ENCODE measurements at regions not wholly inside any gene's neighbourhood (a gene's known extent, or its start where the extent isn't known, plus 50 kb on each side); places are given as distances from the start of the nearest gene placed in this dataset.
A peak's percentile ranks its signal among the peaks of the same experiment; 100 is the strongest.

- TF ChIP-seq, protein P1, sequence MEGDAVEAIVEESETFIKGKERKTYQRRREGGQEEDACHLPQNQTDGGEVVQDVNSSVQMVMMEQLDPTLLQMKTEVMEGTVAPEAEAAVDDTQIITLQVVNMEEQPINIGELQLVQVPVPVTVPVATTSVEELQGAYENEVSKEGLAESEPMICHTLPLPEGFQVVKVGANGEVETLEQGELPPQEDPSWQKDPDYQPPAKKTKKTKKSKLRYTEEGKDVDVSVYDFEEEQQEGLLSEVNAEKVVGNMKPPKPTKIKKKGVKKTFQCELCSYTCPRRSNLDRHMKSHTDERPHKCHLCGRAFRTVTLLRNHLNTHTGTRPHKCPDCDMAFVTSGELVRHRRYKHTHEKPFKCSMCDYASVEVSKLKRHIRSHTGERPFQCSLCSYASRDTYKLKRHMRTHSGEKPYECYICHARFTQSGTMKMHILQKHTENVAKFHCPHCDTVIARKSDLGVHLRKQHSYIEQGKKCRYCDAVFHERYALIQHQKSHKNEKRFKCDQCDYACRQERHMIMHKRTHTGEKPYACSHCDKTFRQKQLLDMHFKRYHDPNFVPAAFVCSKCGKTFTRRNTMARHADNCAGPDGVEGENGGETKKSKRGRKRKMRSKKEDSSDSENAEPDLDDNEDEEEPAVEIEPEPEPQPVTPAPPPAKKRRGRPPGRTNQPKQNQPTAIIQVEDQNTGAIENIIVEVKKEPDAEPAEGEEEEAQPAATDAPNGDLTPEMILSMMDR (IDR thresholded peaks at IDR 0.05; ENCODE audit: insufficient read depth, low read length, poor library complexity, severe bottlenecking): no peak
- Histone ChIP-seq H3K27me3 (ENCODE audit: control insufficient read depth, insufficient read depth, low read length) (no peaks in the 10 kb centered on the region), H3K4me3 (ENCODE audit: low read depth, low read length) (no peak overlapping the region), H3K36me3 (ENCODE audit: control insufficient read depth, insufficient read depth, low read length) (no peaks in the 10 kb centered on the region)
- DNase-seq (ENCODE audit: low read depth): no peak
These were observed 516.9 kb downstream of the PIK3C3 start for GRCh38 chr18:42471885-42472284.

DNA sequence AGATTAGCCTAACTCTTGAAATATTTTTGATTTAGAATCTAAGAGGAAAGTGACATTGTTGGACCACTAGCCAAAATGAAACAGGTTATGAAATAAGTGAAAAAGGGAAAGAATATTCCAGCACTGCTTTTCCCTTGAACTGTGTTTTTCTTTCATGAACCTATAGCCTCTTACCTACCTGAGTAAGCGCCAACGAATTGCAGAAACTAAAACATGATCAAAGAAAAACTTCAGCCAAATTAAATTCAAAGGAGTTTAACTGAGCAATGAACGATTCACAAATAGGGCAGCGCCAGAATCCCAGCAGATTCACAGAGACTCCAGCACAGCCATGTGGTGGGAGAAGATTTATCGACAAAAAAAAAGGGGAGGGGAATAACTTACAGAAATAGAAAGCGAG lies 518.6 kb downstream of the PIK3C3 start:
- H3K4me3 ChIP-seq (ENCODE audit: low read depth, low read length): no peak overlapping the region
- TF ChIP-seq, protein P1 (IDR thresholded peaks at IDR 0.05; ENCODE audit: insufficient read depth, low read length, poor library complexity, severe bottlenecking): no peak
- H3K36me3 ChIP-seq (ENCODE audit: control insufficient read depth, insufficient read depth, low read length): no peaks in the 10 kb centered on the region
- DNase-seq (ENCODE audit: low read depth): no peak
- no peaks in the 10 kb centered on the region for H3K27me3 ChIP-seq (ENCODE audit: control insufficient read depth, insufficient read depth, low read length)

DNA sequence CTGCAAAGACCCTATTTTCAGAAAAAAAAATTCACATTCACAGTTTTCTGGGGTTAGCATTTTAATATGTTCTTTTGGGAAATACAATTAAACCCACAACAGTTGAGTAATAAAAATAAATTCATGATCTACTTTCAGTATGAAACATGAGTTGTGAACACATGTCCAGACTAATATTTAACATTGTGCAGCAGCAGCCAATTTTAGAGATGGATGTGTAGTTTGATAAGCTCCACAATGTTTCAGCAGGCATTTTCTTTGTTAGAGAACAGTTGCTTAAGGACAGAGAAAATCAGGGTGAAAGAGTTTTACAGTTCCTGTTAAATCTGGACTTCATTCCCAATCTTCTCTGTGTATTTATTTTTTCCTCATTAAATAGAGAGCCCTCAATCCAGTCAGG lies 519.5 kb downstream of the PIK3C3 start:
- no peak overlapping the region for H3K4me3 ChIP-seq (ENCODE audit: low read depth, low read length)
- H3K36me3 ChIP-seq (ENCODE audit: control insufficient read depth, insufficient read depth, low read length): no peaks in the 10 kb centered on the region
- no peak for DNase-seq (ENCODE audit: low read depth)
- TF ChIP-seq, protein P1 (IDR thresholded peaks at IDR 0.05; ENCODE audit: insufficient read depth, low read length, poor library complexity, severe bottlenecking): no peak
- no peaks in the 10 kb centered on the region for H3K27me3 ChIP-seq (ENCODE audit: control insufficient read depth, insufficient read depth, low read length)

DNA sequence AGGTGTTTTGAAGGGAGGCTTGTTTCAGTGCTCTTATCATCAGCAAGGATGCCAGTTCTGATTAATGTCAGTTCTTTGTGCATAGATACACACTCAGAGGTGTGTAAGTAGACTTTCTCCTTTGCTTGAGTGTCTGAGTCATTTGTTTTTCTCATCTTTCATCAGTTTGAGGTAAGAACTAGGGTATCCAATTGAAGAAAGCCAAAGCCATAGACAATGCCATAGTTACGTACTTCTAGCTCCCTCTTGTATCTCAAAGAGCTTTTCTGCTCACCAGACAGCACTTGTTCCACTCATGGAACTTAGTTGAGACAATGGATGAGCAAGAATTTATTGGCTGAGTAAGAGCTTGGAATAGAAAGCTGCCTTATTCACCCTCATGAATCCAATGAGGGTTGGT lies 520.1 kb downstream of the PIK3C3 start:
- Histone ChIP-seq H3K36me3 (ENCODE audit: control insufficient read depth, insufficient read depth, low read length) (no peaks in the 10 kb centered on the region), H3K27me3 (ENCODE audit: control insufficient read depth, insufficient read depth, low read length) (no peaks in the 10 kb centered on the region), H3K4me3 (ENCODE audit: low read depth, low read length) (no peak overlapping the region)
- DNase-seq (ENCODE audit: low read depth): no peak
- TF ChIP-seq, protein P1 (IDR thresholded peaks at IDR 0.05; ENCODE audit: insufficient read depth, low read length, poor library complexity, severe bottlenecking): no peak

DNA sequence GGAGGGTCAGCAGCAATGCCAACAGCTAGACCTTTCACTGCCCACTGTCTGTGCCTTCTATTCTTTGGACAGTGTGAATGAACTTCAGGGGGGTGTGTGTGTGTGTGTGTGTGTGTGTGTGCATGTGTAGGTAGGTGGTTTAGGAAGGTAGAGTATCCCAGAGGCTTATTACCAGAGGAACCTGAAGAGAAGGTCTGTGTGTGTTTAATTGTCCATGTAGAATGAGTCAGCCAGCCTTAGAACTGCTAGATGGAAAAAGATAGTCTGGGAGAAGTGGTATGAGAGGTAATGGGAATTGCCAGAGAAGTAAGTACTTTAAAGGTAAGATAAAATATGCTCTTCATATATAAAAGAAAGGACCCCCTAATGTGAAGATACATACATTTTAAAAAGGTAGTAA lies 522.2 kb downstream of the PIK3C3 start:
- peak; percentile 87 for DNase-seq (ENCODE audit: low read depth)
- Histone ChIP-seq H3K27me3 (ENCODE audit: control insufficient read depth, insufficient read depth, low read length) (no peaks in the 10 kb centered on the region), H3K36me3 (ENCODE audit: control insufficient read depth, insufficient read depth, low read length) (no peaks in the 10 kb centered on the region), H3K4me3 (ENCODE audit: low read depth, low read length) (no peak overlapping the region)
- TF ChIP-seq, protein P1 (IDR thresholded peaks at IDR 0.05; ENCODE audit: insufficient read depth, low read length, poor library complexity, severe bottlenecking): no peak

GRCh38 chr18:42480441-42480840 lies 525.4 kb downstream of the PIK3C3 start:
- no peaks in the 10 kb centered on the region for H3K36me3 ChIP-seq (ENCODE audit: control insufficient read depth, insufficient read depth, low read length)
- no peak overlapping the region for H3K4me3 ChIP-seq (ENCODE audit: low read depth, low read length)
- H3K27me3 ChIP-seq (ENCODE audit: control insufficient read depth, insufficient read depth, low read length): no peaks in the 10 kb centered on the region
- peak; percentile 29 for DNase-seq (ENCODE audit: low read depth)
- TF ChIP-seq, protein P1 (IDR thresholded peaks at IDR 0.05; ENCODE audit: insufficient read depth, low read length, poor library complexity, severe bottlenecking): no peak
